Osteoblast (primary cell): ENCODE measurements at regions not wholly inside any gene's neighbourhood (a gene's known extent, or its start where the extent isn't known, plus 50 kb on each side); places are given as distances from the start of the nearest gene placed in this dataset.

Source experiments
- DNase-seq: peaks from one replicate; pipeline ENCODE4 v3.0.0; 2011; ENCODE audit warnings: low spot score, mixed read lengths; ENCODE audit not compliant: insufficient read length; ENCODE audit errors: missing footprints
- H2AFZ ChIP-seq: 2 replicates; pipeline ENCODE4 v1.6.0; 2011; ENCODE audit warnings: mild to moderate bottlenecking, low read length
- H3K27ac ChIP-seq: 2 replicates; pipeline ENCODE4 v1.5.1; 2011; ENCODE audit warnings: mild to moderate bottlenecking, low read depth, low read length, moderate library complexity
- H3K27me3 ChIP-seq: 2 replicates; pipeline ENCODE4 v1.6.0; 2012; ENCODE audit warnings: mild to moderate bottlenecking, control low read depth, inconsistent platforms, low read length, moderate library complexity; ENCODE audit not compliant: insufficient read depth
- H3K36me3 ChIP-seq: 2 replicates; pipeline ENCODE4 v1.5.1; 2011; ENCODE audit warnings: mild to moderate bottlenecking, low read length, control low read depth, moderate library complexity; ENCODE audit not compliant: insufficient read depth
- H3K4me1 ChIP-seq: 2 replicates; pipeline ENCODE4 v1.5.1; 2011; ENCODE audit warnings: mild to moderate bottlenecking, low read length, control low read depth, moderate library complexity; ENCODE audit not compliant: insufficient read depth
- H3K4me2 ChIP-seq: 2 replicates; pipeline ENCODE4 v1.6.0; 2011; ENCODE audit warnings: mild to moderate bottlenecking, low read length; ENCODE audit not compliant: insufficient read depth
- H3K4me3 ChIP-seq: fragments of 200-600 bp; sonication (generic); 3 replicates; pipeline ENCODE4 v1.5.1; 2012; ENCODE audit warnings: mild to moderate bottlenecking, low read length, inconsistent platforms; ENCODE audit not compliant: insufficient read depth
- H3K79me2 ChIP-seq: 2 replicates; pipeline ENCODE4 v1.6.0; 2012; ENCODE audit warnings: mild to moderate bottlenecking, low read length, control low read depth, inconsistent platforms; ENCODE audit not compliant: insufficient read depth
- H3K9me3 ChIP-seq: 2 replicates; pipeline ENCODE4 v1.5.1; 2011; ENCODE audit warnings: low read depth, low read length, control low read depth
- H4K20me1 ChIP-seq: 2 replicates; pipeline ENCODE4 v1.6.0; 2012; ENCODE audit warnings: mild to moderate bottlenecking, low read length, control low read depth; ENCODE audit not compliant: insufficient read depth
- TF ChIP-seq, protein P1 (sequence below): IDR thresholded peaks from 2 replicates; pipeline ENCODE4 v1.5.1; 2011; ENCODE audit warnings: mild to moderate bottlenecking, low read depth, low read length, moderate library complexity; ENCODE audit errors: extremely low read depth

DNA sequence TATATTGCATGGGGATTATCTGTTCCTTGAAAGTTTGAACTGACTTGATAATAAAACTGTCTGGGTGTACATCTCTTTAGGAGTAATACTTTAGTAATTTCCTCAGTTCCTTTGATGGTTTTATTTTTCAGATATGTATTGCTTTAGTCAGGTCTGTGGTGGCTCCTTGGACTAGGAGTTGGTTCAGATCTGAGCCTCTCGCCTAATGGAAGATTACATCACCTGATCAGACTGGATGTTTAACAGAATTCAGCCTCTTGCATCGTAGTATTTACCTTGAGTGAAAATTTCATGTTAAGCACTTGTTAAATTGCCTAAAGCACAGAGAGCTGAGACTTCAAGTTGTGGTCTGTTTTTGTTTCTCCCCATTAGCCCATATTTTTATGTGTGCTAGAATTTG, 267.3 kb downstream of the MAP2K4 start:
- no peak overlapping the region for H3K4me3 ChIP-seq
- TF ChIP-seq, protein P1, sequence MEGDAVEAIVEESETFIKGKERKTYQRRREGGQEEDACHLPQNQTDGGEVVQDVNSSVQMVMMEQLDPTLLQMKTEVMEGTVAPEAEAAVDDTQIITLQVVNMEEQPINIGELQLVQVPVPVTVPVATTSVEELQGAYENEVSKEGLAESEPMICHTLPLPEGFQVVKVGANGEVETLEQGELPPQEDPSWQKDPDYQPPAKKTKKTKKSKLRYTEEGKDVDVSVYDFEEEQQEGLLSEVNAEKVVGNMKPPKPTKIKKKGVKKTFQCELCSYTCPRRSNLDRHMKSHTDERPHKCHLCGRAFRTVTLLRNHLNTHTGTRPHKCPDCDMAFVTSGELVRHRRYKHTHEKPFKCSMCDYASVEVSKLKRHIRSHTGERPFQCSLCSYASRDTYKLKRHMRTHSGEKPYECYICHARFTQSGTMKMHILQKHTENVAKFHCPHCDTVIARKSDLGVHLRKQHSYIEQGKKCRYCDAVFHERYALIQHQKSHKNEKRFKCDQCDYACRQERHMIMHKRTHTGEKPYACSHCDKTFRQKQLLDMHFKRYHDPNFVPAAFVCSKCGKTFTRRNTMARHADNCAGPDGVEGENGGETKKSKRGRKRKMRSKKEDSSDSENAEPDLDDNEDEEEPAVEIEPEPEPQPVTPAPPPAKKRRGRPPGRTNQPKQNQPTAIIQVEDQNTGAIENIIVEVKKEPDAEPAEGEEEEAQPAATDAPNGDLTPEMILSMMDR: no peak
- no peaks in the 10 kb centered on the region for H3K9me3 ChIP-seq
- H4K20me1 ChIP-seq: no peaks in the 10 kb centered on the region
- H3K4me1 ChIP-seq: no peaks in the 10 kb centered on the region
- H3K4me2 ChIP-seq: no peak overlapping the region
- no peak overlapping the region for H3K27ac ChIP-seq
- no peaks in the 10 kb centered on the region for H3K79me2 ChIP-seq
- DNase-seq: no peak
- H2AFZ ChIP-seq: no peak overlapping the region
- H3K27me3 ChIP-seq: no peaks in the 10 kb centered on the region
- no peaks in the 10 kb centered on the region for H3K36me3 ChIP-seq

DNA sequence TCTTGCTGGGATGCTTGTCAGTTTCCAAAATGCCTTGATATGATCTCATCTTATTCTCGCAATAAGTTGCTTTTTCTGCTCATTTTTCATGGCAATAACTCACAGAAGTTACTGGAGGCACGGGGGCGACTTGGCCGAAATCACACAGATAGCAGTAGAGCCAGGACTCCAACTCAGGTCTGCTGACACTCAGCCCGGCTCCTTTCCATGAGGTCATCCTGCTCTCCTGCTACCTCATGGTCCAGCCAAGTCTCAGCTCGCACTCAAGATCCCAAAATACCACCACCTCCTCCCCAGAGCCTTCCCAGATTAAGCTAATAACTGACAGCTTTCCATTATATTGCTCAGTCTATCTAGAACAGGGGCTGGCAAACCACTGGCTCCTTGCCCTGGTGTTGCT, 269.5 kb downstream of the MAP2K4 start:
- H2AFZ ChIP-seq: no peak overlapping the region
- no peaks in the 10 kb centered on the region for H3K9me3 ChIP-seq

DNA sequence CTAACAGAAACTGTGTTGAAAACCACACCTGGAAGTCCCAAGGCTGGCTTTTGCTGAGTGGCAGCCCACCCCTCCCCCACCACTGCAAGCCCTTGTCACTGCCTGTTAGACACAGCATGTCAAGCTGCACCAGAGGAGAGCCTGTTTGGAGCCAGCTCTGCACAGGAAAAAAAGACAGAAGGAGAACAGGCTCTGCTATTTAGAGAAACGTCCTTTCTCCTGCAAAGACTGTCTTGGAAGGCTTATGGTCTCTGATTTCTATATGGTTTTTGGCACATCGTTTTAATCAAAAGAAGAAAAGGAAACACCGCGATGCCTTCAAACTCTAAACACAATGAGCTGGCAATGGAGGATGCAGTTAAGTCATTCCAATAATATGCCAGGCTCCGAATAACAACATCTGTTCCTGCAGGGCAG, 275.5 kb downstream of the MAP2K4 start:
- Histone ChIP-seq H3K79me2 (no peaks in the 10 kb centered on the region), H4K20me1 (no peaks in the 10 kb centered on the region), H3K4me1 (no peaks in the 10 kb centered on the region), H3K27me3 (no peaks in the 10 kb centered on the region), H2AFZ (no peak overlapping the region), H3K27ac (no peak overlapping the region), H3K9me3 (no peaks in the 10 kb centered on the region), H3K4me3 (no peak overlapping the region), H3K4me2 (no peak overlapping the region), H3K36me3 (no peaks in the 10 kb centered on the region)
- TF ChIP-seq, protein P1: no peak
- peak; percentile 47 for DNase-seq

More for the DNA sequence above, 269.5 kb downstream of the MAP2K4 start:
- Histone ChIP-seq H3K79me2 (no peaks in the 10 kb centered on the region), H3K4me3 (no peak overlapping the region), H3K27me3 (no peaks in the 10 kb centered on the region), H3K27ac (no peak overlapping the region), H3K36me3 (no peaks in the 10 kb centered on the region), H4K20me1 (no peaks in the 10 kb centered on the region), H3K4me1 (no peaks in the 10 kb centered on the region), H3K4me2 (no peak overlapping the region)
- DNase-seq: no peak
- TF ChIP-seq, protein P1: no peak

DNA sequence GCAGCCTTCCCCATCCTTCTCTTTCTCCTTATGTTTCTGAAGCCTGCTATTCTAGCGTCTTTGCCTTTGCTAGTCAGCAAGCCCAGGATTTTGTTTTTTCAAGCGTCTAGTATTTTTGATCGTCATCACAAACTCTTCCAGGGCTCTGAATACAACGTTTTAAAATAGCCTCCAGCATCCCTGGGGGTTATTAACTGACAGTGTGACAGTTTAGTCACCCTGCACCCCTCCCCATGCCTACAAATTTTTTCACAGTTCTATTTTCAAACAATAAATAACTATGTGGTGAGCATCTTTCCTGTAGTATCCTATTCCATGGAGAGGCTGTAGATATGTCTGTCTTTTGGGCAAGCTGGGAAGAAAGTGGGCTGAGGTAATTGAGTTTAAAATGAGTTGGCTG, 280.9 kb downstream of the MAP2K4 start:
- no peaks in the 10 kb centered on the region for H3K9me3 ChIP-seq
- H4K20me1 ChIP-seq: no peaks in the 10 kb centered on the region
- no peaks in the 10 kb centered on the region for H3K27me3 ChIP-seq
- no peaks in the 10 kb centered on the region for H3K36me3 ChIP-seq
- no peak for DNase-seq
- no peak overlapping the region for H3K27ac ChIP-seq
- no peak overlapping the region for H2AFZ ChIP-seq
- H3K4me3 ChIP-seq: no peak overlapping the region
- no peak overlapping the region for H3K4me2 ChIP-seq
- no peaks in the 10 kb centered on the region for H3K4me1 ChIP-seq
- TF ChIP-seq, protein P1: no peak
- H3K79me2 ChIP-seq: no peaks in the 10 kb centered on the region
